ENCODE measurements at regions not wholly inside any gene's neighbourhood (a gene's known extent, or its start where the extent isn't known, plus 50 kb on each side); places are given as distances from the start of the nearest gene placed in this dataset.

- H3K9ac ChIP-seq (ENCODE audit: insufficient read length): no peak overlapping the region
- H3K36me3 ChIP-seq (ENCODE audit: insufficient read depth, low read length): no peaks in the 10 kb centered on the region
- TF ChIP-seq EZH2 (IDR thresholded peaks at IDR 0.05): no peak
- no peak for TF ChIP-seq FOXP2 (optimal IDR thresholded peaks at IDR 0.05; ENCODE audit: control extremely low read depth, extremely low read length, insufficient read depth)
- TF ChIP-seq POLR2AphosphoS5 (IDR thresholded peaks at IDR 0.05; ENCODE audit: borderline replicate concordance, low read depth, low read length): no peak
- H3K4me3 ChIP-seq: no peak overlapping the region
- DNase-seq (ENCODE audit: low read depth, low spot score): no peak
- H3K9me3 ChIP-seq (ENCODE audit: low read depth, low read length): no peaks in the 10 kb centered on the region
- H3K27ac ChIP-seq: no peak overlapping the region
Observed at GRCh38 chr5:105032917-105033316, 1470.3 kb upstream of the NUDT12 start.

GRCh38 chr5:105030153-105030552 lies 1467.6 kb upstream of the NUDT12 start:
- Histone ChIP-seq H3K36me3 (ENCODE audit: insufficient read depth, low read length) (no peaks in the 10 kb centered on the region), H3K9me3 (ENCODE audit: low read depth, low read length) (no peaks in the 10 kb centered on the region), H3K27ac (no peak overlapping the region), H3K4me3 (no peak overlapping the region), H3K9ac (ENCODE audit: insufficient read length) (no peak overlapping the region)
- DNase-seq (ENCODE audit: low read depth, low spot score): no peak
- TF ChIP-seq FOXP2 (optimal IDR thresholded peaks at IDR 0.05; ENCODE audit: control extremely low read depth, extremely low read length, insufficient read depth) (no peak), POLR2AphosphoS5 (IDR thresholded peaks at IDR 0.05; ENCODE audit: borderline replicate concordance, low read depth, low read length) (no peak), EZH2 (IDR thresholded peaks at IDR 0.05) (no peak)

GRCh38 chr5:105015098-105015497 lies 1452.5 kb upstream of the NUDT12 start:
- H3K9ac ChIP-seq (ENCODE audit: insufficient read length): no peak overlapping the region
- no peak overlapping the region for H3K27ac ChIP-seq
- DNase-seq (ENCODE audit: low read depth, low spot score): no peak
- TF ChIP-seq EZH2 (IDR thresholded peaks at IDR 0.05): no peak
- TF ChIP-seq FOXP2 (optimal IDR thresholded peaks at IDR 0.05; ENCODE audit: control extremely low read depth, extremely low read length, insufficient read depth): no peak
- no peak for TF ChIP-seq POLR2AphosphoS5 (IDR thresholded peaks at IDR 0.05; ENCODE audit: borderline replicate concordance, low read depth, low read length)
- H3K4me3 ChIP-seq: no peak overlapping the region
- no peaks in the 10 kb centered on the region for H3K36me3 ChIP-seq (ENCODE audit: insufficient read depth, low read length)
- H3K9me3 ChIP-seq (ENCODE audit: low read depth, low read length): no peaks in the 10 kb centered on the region

- DNase-seq (ENCODE audit: low read depth, low spot score): no peak
- H3K9me3 ChIP-seq (ENCODE audit: low read depth, low read length): no peaks in the 10 kb centered on the region
- H3K27ac ChIP-seq: no peak overlapping the region
- no peak overlapping the region for H3K9ac ChIP-seq (ENCODE audit: insufficient read length)
- TF ChIP-seq FOXP2 (optimal IDR thresholded peaks at IDR 0.05; ENCODE audit: control extremely low read depth, extremely low read length, insufficient read depth): no peak
- TF ChIP-seq POLR2AphosphoS5 (IDR thresholded peaks at IDR 0.05; ENCODE audit: borderline replicate concordance, low read depth, low read length): no peak
- no peak for TF ChIP-seq EZH2 (IDR thresholded peaks at IDR 0.05)
- H3K36me3 ChIP-seq (ENCODE audit: insufficient read depth, low read length): no peaks in the 10 kb centered on the region
- no peak overlapping the region for H3K4me3 ChIP-seq
Observed at GRCh38 chr5:104998572-104998971, 1436.0 kb upstream of the NUDT12 start.

- no peak for DNase-seq (ENCODE audit: low read depth, low spot score)
- H3K36me3 ChIP-seq (ENCODE audit: insufficient read depth, low read length): no peaks in the 10 kb centered on the region
- no peak overlapping the region for H3K9ac ChIP-seq (ENCODE audit: insufficient read length)
- H3K9me3 ChIP-seq (ENCODE audit: low read depth, low read length): no peaks in the 10 kb centered on the region
- H3K27ac ChIP-seq: no peak overlapping the region
- no peak overlapping the region for H3K4me3 ChIP-seq
- TF ChIP-seq POLR2AphosphoS5 (IDR thresholded peaks at IDR 0.05; ENCODE audit: borderline replicate concordance, low read depth, low read length): no peak
- no peak for TF ChIP-seq EZH2 (IDR thresholded peaks at IDR 0.05)
- no peak for TF ChIP-seq FOXP2 (optimal IDR thresholded peaks at IDR 0.05; ENCODE audit: control extremely low read depth, extremely low read length, insufficient read depth)
Observed at GRCh38 chr5:104998169-104998568, 1435.6 kb upstream of the NUDT12 start.

GRCh38 chr5:104987074-104987473 lies 1424.5 kb upstream of the NUDT12 start:
- Histone ChIP-seq H3K4me3 (no peak overlapping the region), H3K9ac (ENCODE audit: insufficient read length) (no peak overlapping the region), H3K27ac (no peak overlapping the region), H3K36me3 (ENCODE audit: insufficient read depth, low read length) (no peaks in the 10 kb centered on the region), H3K9me3 (ENCODE audit: low read depth, low read length) (no peaks in the 10 kb centered on the region)
- TF ChIP-seq EZH2 (IDR thresholded peaks at IDR 0.05): no peak
- TF ChIP-seq FOXP2 (optimal IDR thresholded peaks at IDR 0.05; ENCODE audit: control extremely low read depth, extremely low read length, insufficient read depth): no peak
- TF ChIP-seq POLR2AphosphoS5 (IDR thresholded peaks at IDR 0.05; ENCODE audit: borderline replicate concordance, low read depth, low read length): no peak
- DNase-seq (ENCODE audit: low read depth, low spot score): no peak

- H3K36me3 ChIP-seq (ENCODE audit: insufficient read depth, low read length): no peaks in the 10 kb centered on the region
- H3K9ac ChIP-seq (ENCODE audit: insufficient read length): no peak overlapping the region
- H3K9me3 ChIP-seq (ENCODE audit: low read depth, low read length): no peaks in the 10 kb centered on the region
- DNase-seq (ENCODE audit: low read depth, low spot score): no peak
- no peak overlapping the region for H3K4me3 ChIP-seq
- no peak for TF ChIP-seq FOXP2 (optimal IDR thresholded peaks at IDR 0.05; ENCODE audit: control extremely low read depth, extremely low read length, insufficient read depth)
- no peak overlapping the region for H3K27ac ChIP-seq
Observed at GRCh38 chr5:104977529-104977928, 1414.9 kb upstream of the NUDT12 start.

- Histone ChIP-seq H3K36me3 (ENCODE audit: insufficient read depth, low read length) (no peaks in the 10 kb centered on the region), H3K9me3 (ENCODE audit: low read depth, low read length) (no peaks in the 10 kb centered on the region), H3K27ac (no peak overlapping the region), H3K9ac (ENCODE audit: insufficient read length) (no peak overlapping the region), H3K4me3 (no peak overlapping the region)
- DNase-seq (ENCODE audit: low read depth, low spot score): no peak
- TF ChIP-seq POLR2AphosphoS5 (IDR thresholded peaks at IDR 0.05; ENCODE audit: borderline replicate concordance, low read depth, low read length) (no peak), FOXP2 (optimal IDR thresholded peaks at IDR 0.05; ENCODE audit: control extremely low read depth, extremely low read length, insufficient read depth) (no peak), EZH2 (IDR thresholded peaks at IDR 0.05) (no peak)
Observed at GRCh38 chr5:104967806-104968410, 1405.3 kb upstream of the NUDT12 start.

GRCh38 chr5:104965006-104965405 lies 1402.4 kb upstream of the NUDT12 start:
- no peak for DNase-seq (ENCODE audit: low read depth, low spot score)
- TF ChIP-seq POLR2AphosphoS5 (IDR thresholded peaks at IDR 0.05; ENCODE audit: borderline replicate concordance, low read depth, low read length) (no peak), FOXP2 (optimal IDR thresholded peaks at IDR 0.05; ENCODE audit: control extremely low read depth, extremely low read length, insufficient read depth) (no peak), EZH2 (IDR thresholded peaks at IDR 0.05) (no peak)
- Histone ChIP-seq H3K27ac (no peak overlapping the region), H3K9me3 (ENCODE audit: low read depth, low read length) (no peaks in the 10 kb centered on the region), H3K36me3 (ENCODE audit: insufficient read depth, low read length) (no peaks in the 10 kb centered on the region), H3K9ac (ENCODE audit: insufficient read length) (no peak overlapping the region), H3K4me3 (no peak overlapping the region)

Measured in SK-N-MC (cell line).